Thyroid gland (tissue), 4 donors: ENCODE measurements at regions not wholly inside any gene's neighbourhood (a gene's known extent, or its start where the extent isn't known, plus 50 kb on each side); places are given as distances from the start of the nearest gene placed in this dataset.
"Not testable (repeated sequence)": the region's sequence is repeated elsewhere in the genome, so short reads cannot be mapped to it uniquely, and the experiment has no call there.

Source experiments
- DNase-seq, 2 donors: peaks; one replicate each; pipeline ENCODE4 v3.0.0-alpha.2; 2019
- H3K27ac ChIP-seq, 3 donors: fragments of 200-600 bp; sonication (generic); 1 replicate in 2 of 3; 2 replicates in 1 of 3; pipeline ENCODE4 v1.5.1; 2016 to 2019; ENCODE audit warnings: mild to moderate bottlenecking in 1 of 3, moderate library complexity in 1 of 3
- H3K27me3 ChIP-seq: fragments of 200-600 bp; sonication (generic); one replicate; pipeline ENCODE4 v1.5.1; 2019
- H3K36me3 ChIP-seq, 2 donors: fragments of 200-600 bp; sonication (generic); one replicate each; pipeline ENCODE4 v1.5.1; 2016 to 2019
- H3K4me1 ChIP-seq, 2 donors: fragments of 200-600 bp; sonication (generic); one replicate each; pipeline ENCODE4 v1.5.1; 2017 to 2019
- H3K4me3 ChIP-seq, 3 donors: fragments of 200-600 bp; sonication (generic); replicated peaks in 1 of 3; 1 replicate in 2 of 3; 2 replicates in 1 of 3; pipeline ENCODE4 v1.5.1; 2016; ENCODE audit warnings: mild to moderate bottlenecking in 1 of 3
- H3K9me3 ChIP-seq: fragments of 200-600 bp; sonication (generic); one replicate; pipeline ENCODE4 v1.5.1; 2017
- POLR2A ChIP-seq, 2 donors: fragments of 450-650 bp; IDR thresholded peaks; one replicate each; pipeline ENCODE4 v1.6.1; 2017; ENCODE audit warnings: antibody characterized with exemption in 2 of 2, mild to moderate bottlenecking in 2 of 2, moderate library complexity in 1 of 2
- WGBS, 2 donors: methylation state at CpG; one replicate each; pipeline ENCODE4 v1.1.5; 2017; 5-methylcytosine and 5-hydroxymethylcytosine counted together
- intact Hi-C: fragments of 100-400 bp; cut with DNase I; formaldehyde crosslinking; loops from one replicate; pipeline ENCODE4 v1.15.1; 2023
- TF ChIP-seq, protein P1 (sequence below), 6 experiments: fragments of 200-600 bp in 3 of 6; fragments of 450-650 bp in 3 of 6; sonication (generic) in 3 of 6; IDR thresholded peaks; one replicate each; pipeline ENCODE4 v1.5.1; 2016 to 2019; ENCODE audit warnings: antibody characterized with exemption in 6 of 6, mild to moderate bottlenecking in 2 of 6, inconsistent platforms in 1 of 6, moderate library complexity in 1 of 6

DNA sequence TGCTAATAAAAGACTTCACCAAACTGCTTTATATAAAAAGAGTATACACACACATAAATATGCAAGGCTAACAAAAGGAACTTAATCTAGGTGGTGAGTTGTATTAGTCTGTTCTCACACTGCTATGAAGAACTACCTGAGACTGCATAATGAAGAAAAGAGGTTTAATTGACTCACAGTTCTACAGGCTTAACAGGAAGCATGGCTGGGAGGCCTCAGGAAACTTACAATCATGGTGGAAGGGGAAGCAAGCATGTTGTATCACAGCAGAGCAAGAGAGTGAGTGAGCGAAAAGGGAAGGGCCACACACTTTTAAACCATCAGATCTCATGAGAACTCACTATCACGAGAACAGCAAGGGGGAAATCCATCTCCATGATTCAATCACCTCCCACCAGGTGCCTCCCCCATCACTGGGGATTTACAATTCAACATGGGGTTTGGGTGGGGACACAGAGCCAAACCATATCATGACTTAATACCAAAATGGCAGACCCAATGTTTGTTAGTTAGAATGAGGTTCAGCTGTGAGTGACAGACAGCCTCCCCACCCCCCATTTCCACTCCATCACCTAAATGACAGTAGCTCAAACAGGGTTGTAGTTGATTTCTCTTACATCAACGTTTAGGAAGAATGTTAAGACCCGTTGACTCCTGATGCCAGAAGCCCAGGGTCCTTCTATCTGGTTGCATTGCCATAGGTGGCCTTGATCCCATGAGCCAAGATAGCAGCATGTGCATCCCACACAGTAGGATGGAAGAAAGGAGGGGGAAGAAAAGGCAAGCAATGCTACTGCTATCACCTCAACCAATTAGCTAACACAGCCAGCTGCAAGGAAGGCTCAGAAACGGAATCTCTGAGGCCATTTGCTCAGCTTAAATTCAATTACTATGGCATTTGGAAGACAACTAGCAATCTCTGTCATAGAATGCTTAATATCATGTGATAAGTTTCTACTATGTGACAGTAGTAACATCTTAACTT lies 77.0 kb downstream of the CCDC71L start:
- Histone ChIP-seq H3K27me3 (no peaks in the 10 kb centered on the region), H3K9me3 (no peaks in the 10 kb centered on the region), H3K27ac (no peak overlapping the region), H3K4me1 (no peaks in the 10 kb centered on the region), H3K36me3 (no peaks in the 10 kb centered on the region), H3K4me3 (no peak overlapping the region)
- TF ChIP-seq POLR2A (IDR thresholded peaks at IDR 0.05), result no peak
- TF ChIP-seq, protein P1, sequence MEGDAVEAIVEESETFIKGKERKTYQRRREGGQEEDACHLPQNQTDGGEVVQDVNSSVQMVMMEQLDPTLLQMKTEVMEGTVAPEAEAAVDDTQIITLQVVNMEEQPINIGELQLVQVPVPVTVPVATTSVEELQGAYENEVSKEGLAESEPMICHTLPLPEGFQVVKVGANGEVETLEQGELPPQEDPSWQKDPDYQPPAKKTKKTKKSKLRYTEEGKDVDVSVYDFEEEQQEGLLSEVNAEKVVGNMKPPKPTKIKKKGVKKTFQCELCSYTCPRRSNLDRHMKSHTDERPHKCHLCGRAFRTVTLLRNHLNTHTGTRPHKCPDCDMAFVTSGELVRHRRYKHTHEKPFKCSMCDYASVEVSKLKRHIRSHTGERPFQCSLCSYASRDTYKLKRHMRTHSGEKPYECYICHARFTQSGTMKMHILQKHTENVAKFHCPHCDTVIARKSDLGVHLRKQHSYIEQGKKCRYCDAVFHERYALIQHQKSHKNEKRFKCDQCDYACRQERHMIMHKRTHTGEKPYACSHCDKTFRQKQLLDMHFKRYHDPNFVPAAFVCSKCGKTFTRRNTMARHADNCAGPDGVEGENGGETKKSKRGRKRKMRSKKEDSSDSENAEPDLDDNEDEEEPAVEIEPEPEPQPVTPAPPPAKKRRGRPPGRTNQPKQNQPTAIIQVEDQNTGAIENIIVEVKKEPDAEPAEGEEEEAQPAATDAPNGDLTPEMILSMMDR (IDR thresholded peaks at IDR 0.05), result no peak
- intact Hi-C loops, result no loop called here
- WGBS, 2 donors, result 83 to 84% methylated on average over 5 of the region's 5 CpGs
- no peak for DNase-seq

DNA sequence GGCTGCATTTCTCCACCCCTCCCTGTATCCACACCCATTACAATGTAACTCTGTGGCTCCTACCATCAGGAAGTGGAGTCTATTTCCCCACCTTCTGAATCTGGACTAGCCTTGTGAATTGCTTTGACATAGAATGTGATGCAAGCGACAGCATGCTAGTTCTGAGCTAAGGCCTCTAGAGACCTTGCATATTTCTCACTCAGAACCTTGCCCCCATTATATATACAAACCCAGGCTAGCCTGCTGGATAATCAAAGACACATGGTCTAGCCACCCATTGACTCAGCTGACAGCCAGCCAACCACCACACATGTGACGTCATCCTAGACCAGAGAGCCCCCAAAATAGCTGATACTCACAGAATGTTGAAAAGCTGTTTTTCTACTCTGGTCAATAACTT lies 77.9 kb downstream of the CCDC71L start:
- DNase-seq, result no peak
- TF ChIP-seq, protein P1 (IDR thresholded peaks at IDR 0.05), result no peak
- TF ChIP-seq POLR2A (IDR thresholded peaks at IDR 0.05), result no peak

DNA sequence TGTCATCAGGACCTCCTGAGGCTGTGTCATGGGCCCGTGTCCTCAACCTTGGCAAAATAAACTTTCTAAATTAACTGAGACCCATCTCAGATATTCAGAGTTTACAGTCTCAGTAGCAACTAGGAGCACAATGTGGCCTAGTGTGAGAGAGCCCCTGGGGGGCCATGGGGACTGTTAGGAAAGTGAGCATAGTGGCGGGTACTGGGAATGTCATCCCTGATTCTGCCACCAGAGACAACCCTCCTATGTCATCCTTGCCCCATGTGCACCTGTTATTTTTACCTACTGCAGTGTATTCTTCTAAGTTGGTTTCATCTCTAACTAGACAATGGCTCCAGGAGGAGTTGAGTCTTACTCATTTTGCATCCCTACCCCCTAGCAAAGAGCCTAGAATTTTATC lies 78.6 kb downstream of the CCDC71L start:
- WGBS, 2 donors, result 85 to 95% methylated on average over 2 of the region's 2 CpGs
- intact Hi-C loops, result no loop called here

More for the DNA sequence above, 77.9 kb downstream of the CCDC71L start:
- no peaks in the 10 kb centered on the region for H3K4me1 ChIP-seq
- no peaks in the 10 kb centered on the region for H3K27me3 ChIP-seq
- H3K27ac ChIP-seq, result no peak overlapping the region
- WGBS, 2 donors, result 85 to 92% methylated on average over 2 of the region's 2 CpGs
- intact Hi-C loops, result no loop called here
- H3K4me3 ChIP-seq, result no peak overlapping the region
- no peaks in the 10 kb centered on the region for H3K36me3 ChIP-seq
- no peaks in the 10 kb centered on the region for H3K9me3 ChIP-seq

DNA sequence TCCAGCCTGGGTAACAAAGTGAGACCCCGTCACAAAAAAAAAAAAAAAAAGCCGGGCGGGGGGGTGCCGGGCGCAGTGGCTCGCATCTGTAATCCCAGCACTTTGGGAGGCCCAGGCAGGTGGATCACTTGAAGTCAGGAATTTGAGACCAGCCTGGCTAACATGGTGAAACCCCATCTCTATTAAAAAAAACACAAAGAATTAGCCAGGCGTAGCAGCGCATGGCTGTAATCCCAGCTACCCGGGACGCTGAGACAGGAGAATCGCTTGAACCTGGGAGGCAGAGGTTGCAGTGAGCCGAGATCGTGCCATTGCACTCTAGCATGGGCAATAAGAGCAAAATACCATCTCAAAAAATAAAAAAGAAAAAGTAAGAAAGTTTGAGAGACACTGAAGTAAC lies 81.9 kb downstream of the CCDC71L start:
- 45 to 55% methylated on average over 13 of the region's 13 CpGs for WGBS, 2 donors
- intact Hi-C loops, H3K27ac ChIP-seq, H3K4me1 ChIP-seq, H3K4me3 ChIP-seq, H3K27me3 ChIP-seq, H3K9me3 ChIP-seq, H3K36me3 ChIP-seq: not testable (repeated sequence)
- DNase-seq, result peak; percentile 22 to 30

More for the DNA sequence above, 78.6 kb downstream of the CCDC71L start:
- Histone ChIP-seq H3K27ac (no peak overlapping the region), H3K9me3 (no peaks in the 10 kb centered on the region), H3K36me3 (no peaks in the 10 kb centered on the region), H3K4me1 (no peaks in the 10 kb centered on the region), H3K27me3 (no peaks in the 10 kb centered on the region), H3K4me3 (no peak overlapping the region)
- no peak for DNase-seq
- TF ChIP-seq, protein P1 (IDR thresholded peaks at IDR 0.05), result no peak
- TF ChIP-seq POLR2A (IDR thresholded peaks at IDR 0.05), result no peak

DNA sequence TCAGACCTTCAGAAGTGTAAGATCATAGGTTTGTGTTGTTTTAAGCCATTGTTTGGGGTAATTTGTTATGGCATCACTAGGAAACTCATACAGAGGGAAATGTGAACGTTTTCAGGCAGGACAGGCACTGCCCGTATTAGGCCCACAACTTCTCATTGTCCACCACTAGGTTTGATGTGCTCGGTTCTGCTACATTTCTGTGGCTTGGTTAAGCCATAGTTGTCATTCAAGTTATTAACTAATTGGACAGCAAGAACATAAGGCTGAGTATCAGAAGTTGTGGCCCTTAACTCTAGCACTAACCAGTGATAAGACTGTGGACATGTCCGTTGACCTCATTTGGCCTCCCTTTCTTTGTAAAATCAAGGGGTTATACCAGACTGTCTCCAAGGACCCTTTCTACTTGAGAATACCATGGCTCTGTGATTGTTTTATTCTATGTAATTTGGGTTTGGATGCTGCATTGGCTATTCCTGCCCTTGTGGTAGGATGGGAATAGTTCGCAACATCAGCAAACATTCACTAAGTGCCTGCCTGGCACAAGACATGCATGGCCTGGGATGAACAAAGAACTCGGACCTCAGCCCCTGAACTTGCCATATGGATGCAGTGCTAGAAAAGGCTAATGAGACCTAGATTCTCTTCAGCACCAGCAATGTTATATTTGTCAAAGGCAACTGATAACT lies 85.7 kb downstream of the CCDC71L start:
- no peak for DNase-seq
- no peak for TF ChIP-seq POLR2A (IDR thresholded peaks at IDR 0.05)
- TF ChIP-seq, protein P1 (IDR thresholded peaks at IDR 0.05), result no peak
- Histone ChIP-seq H3K27ac (no peak overlapping the region), H3K36me3 (no peaks in the 10 kb centered on the region), H3K27me3 (no peaks in the 10 kb centered on the region), H3K4me3 (no peak overlapping the region), H3K4me1 (no peaks in the 10 kb centered on the region), H3K9me3 (no peaks in the 10 kb centered on the region)
- 85 to 97% methylated on average over 6 of the region's 6 CpGs for WGBS, 2 donors
- intact Hi-C loops, result no loop called here
